Caco-2 (cell line): ENCODE measurements at regions not wholly inside any gene's neighbourhood (a gene's known extent, or its start where the extent isn't known, plus 50 kb on each side); places are given as distances from the start of the nearest gene placed in this dataset.
"Not testable (repeated sequence)": the region's sequence is repeated elsewhere in the genome, so short reads cannot be mapped to it uniquely, and the experiment has no call there.

Experiments used
- BruUV-seq: library from RNA; stranded (reverse); fragments of 400-500 nt; replicated peaks from 2 replicates; lab custom pipeline; 2021; lab: Mats Ljungman, UMichigan
- CTCF ChIA-PET: fragments of 300-600 bp; sonication (Branson Sonifier 250); formaldehyde crosslinking; loops from one replicate; lab custom pipeline; 2022; ENCODE audit warnings: antibody characterized with exemption; lab: Charles Lee
- POLR2A ChIA-PET: fragments of 300-600 bp; sonication (Branson Sonifier 250); formaldehyde crosslinking; loops from one replicate; lab custom pipeline; 2022; ENCODE audit warnings: antibody characterized with exemption; lab: Charles Lee
- DNase-seq, 2 experiments: peaks; one replicate each; pipeline versions ENCODE4 v3.0.0 to v3.0.0-alpha.2; 2020 to 2022
- H3K27me3 ChIP-seq: replicated peaks from 2 replicates; pipeline ENCODE4 v1.6.0; 2011; ENCODE audit warnings: low read length; ENCODE audit not compliant: control insufficient read depth, insufficient read depth
- H3K36me3 ChIP-seq: 2 replicates; pipeline ENCODE4 v1.5.1; 2011; ENCODE audit warnings: low read length; ENCODE audit not compliant: control insufficient read depth, insufficient read depth
- H3K4me1 ChIP-seq: fragments of 250-450 bp; sonication (Bioruptor Pico); 2 replicates; pipeline ENCODE4 v1.5.1; 2020; ENCODE audit warnings: mild to moderate bottlenecking
- H3K4me3 ChIP-seq: 2 replicates; pipeline ENCODE4 v1.5.1; 2011; ENCODE audit warnings: low read depth, mild to moderate bottlenecking, control low read depth, low read length
- H3K9me3 ChIP-seq: fragments of 250-450 bp; sonication (Bioruptor Pico); 2 replicates; pipeline ENCODE4 v1.5.1; 2020; ENCODE audit warnings: mild to moderate bottlenecking, moderate library complexity
- H3K27ac Mint-ChIP-seq: one replicate; pipeline ENCODE4 v1.8.0; 2022; ENCODE audit warnings: mixed read lengths; ENCODE audit not compliant: unreplicated experiment
- H3K27me3 Mint-ChIP-seq: one replicate; pipeline ENCODE4 v1.8.0; 2022; ENCODE audit warnings: mixed read lengths; ENCODE audit not compliant: insufficient read depth, unreplicated experiment
- H3K36me3 Mint-ChIP-seq: one replicate; pipeline ENCODE4 v1.8.0; 2022; ENCODE audit warnings: mild to moderate bottlenecking, mixed read lengths; ENCODE audit not compliant: insufficient read depth, unreplicated experiment
- H3K4me1 Mint-ChIP-seq: one replicate; pipeline ENCODE4 v1.8.0; 2022; ENCODE audit warnings: low read depth, mixed read lengths; ENCODE audit not compliant: unreplicated experiment
- H3K4me3 Mint-ChIP-seq: one replicate; pipeline ENCODE4 v1.8.0; 2022; ENCODE audit warnings: mild to moderate bottlenecking, moderate library complexity, mixed read lengths; ENCODE audit not compliant: unreplicated experiment
- H3K9me3 Mint-ChIP-seq: one replicate; pipeline ENCODE4 v1.8.0; 2022; ENCODE audit warnings: mixed read lengths; ENCODE audit not compliant: unreplicated experiment
- CTCF ChIP-seq, 2 experiments: fragments of 200-600 bp in 1 of 2; IDR thresholded peaks; 1 replicate in 1 of 2; 2 replicates in 1 of 2; pipeline versions ENCODE4 v1.5.1 to v1.8.0; 2011 to 2022; ENCODE audit warnings: antibody characterized with exemption in 1 of 2, control low read depth in 1 of 2, inconsistent platforms in 1 of 2, low read depth in 1 of 2, low read length in 1 of 2, mild to moderate bottlenecking in 1 of 2, moderate library complexity in 1 of 2; ENCODE audit not compliant: insufficient read depth in 1 of 2, severe bottlenecking in 1 of 2, unreplicated experiment in 1 of 2
- intact Hi-C: fragments of 100-400 bp; cut with micrococcal nuclease; formaldehyde crosslinking; loops from one replicate; pipeline ENCODE4 v1.10.0; 2022; ENCODE audit not compliant: unreplicated experiment

GRCh38 chr1:177686933-177687332 is 282.9 kb downstream of the SEC16B start:
- no TSS peak for BruUV-seq
- Histone ChIP-seq H3K36me3 (no peaks in the 10 kb centered on the region), H3K27me3 (no peaks in the 10 kb centered on the region), H3K9me3 (no peaks in the 10 kb centered on the region), H3K4me3 (no peak overlapping the region), H3K4me1 (no peaks in the 10 kb centered on the region)
- Mint-ChIP-seq H3K27me3 (peaks cover 8% of the 10 kb centered on the region), H3K4me3 (no peak overlapping the region), H3K36me3 (no peaks in the 10 kb centered on the region), H3K4me1 (no peaks in the 10 kb centered on the region), H3K27ac (no peak overlapping the region), H3K9me3 (peaks cover 5% of the 10 kb centered on the region)
- ChIA-PET CTCF (no interaction called here), POLR2A (no interaction called here)
- TF ChIP-seq CTCF (IDR thresholded peaks at IDR 0.05; ENCODE audit: insufficient read depth in 1 of 2, low read depth in 1 of 2, low read length in 1 of 2, severe bottlenecking in 1 of 2, unreplicated experiment in 1 of 2) = no peak
- intact Hi-C loops = no loop called here
- no peak for DNase-seq

DNA sequence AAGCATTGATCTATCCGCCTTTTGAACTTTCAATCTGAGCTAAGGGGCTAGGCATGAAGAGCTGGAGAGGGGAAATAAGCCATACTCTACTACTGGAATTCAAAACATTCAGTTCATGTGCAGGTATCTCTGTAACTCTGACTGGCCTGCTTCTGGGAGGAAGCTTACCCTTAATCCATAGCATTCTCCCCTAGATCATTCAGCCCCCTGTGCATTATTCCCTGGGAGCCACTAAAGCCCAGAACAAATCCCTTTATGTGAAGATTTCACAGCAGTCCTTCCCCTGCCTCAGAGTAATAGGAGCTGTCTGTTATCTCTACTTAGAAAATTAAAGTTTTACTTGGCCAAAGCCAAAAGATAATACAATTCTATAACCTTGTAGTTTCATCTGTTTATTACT is 300.7 kb downstream of the SEC16B start:
- no peaks in the 10 kb centered on the region for H3K36me3 ChIP-seq
- no peak for TF ChIP-seq CTCF (IDR thresholded peaks at IDR 0.05; ENCODE audit: insufficient read depth in 1 of 2, low read depth in 1 of 2, low read length in 1 of 2, severe bottlenecking in 1 of 2, unreplicated experiment in 1 of 2)
- no peak overlapping the region for H3K27ac Mint-ChIP-seq
- H3K36me3 Mint-ChIP-seq = no peaks in the 10 kb centered on the region
- H3K27me3 ChIP-seq = no peaks in the 10 kb centered on the region
- no peaks in the 10 kb centered on the region for H3K4me1 Mint-ChIP-seq
- CTCF ChIA-PET = no interaction called here
- no peak for DNase-seq
- BruUV-seq = no TSS peak
- POLR2A ChIA-PET = no interaction called here
- intact Hi-C loops = no loop called here
- no peak overlapping the region for H3K4me3 Mint-ChIP-seq
- no peaks in the 10 kb centered on the region for H3K9me3 ChIP-seq
- H3K4me3 ChIP-seq = no peak overlapping the region
- no peaks in the 10 kb centered on the region for H3K9me3 Mint-ChIP-seq
- H3K27me3 Mint-ChIP-seq = peaks cover 5% of the 10 kb centered on the region
- H3K4me1 ChIP-seq = no peaks in the 10 kb centered on the region

GRCh38 chr1:177665935-177666334 is 303.9 kb downstream of the SEC16B start:
- Histone ChIP-seq H3K4me1 (no peaks in the 10 kb centered on the region), H3K4me3 (no peak overlapping the region), H3K36me3 (no peaks in the 10 kb centered on the region), H3K27me3 (no peaks in the 10 kb centered on the region), H3K9me3 (no peaks in the 10 kb centered on the region)
- H3K4me3 Mint-ChIP-seq = no peak overlapping the region
- no TSS peak for BruUV-seq
- no peak for TF ChIP-seq CTCF (IDR thresholded peaks at IDR 0.05; ENCODE audit: insufficient read depth in 1 of 2, low read depth in 1 of 2, low read length in 1 of 2, severe bottlenecking in 1 of 2, unreplicated experiment in 1 of 2)
- peaks cover 6% of the 10 kb centered on the region for H3K9me3 Mint-ChIP-seq
- no peak for DNase-seq
- ChIA-PET CTCF (no interaction called here), POLR2A (no interaction called here)
- no peaks in the 10 kb centered on the region for H3K36me3 Mint-ChIP-seq
- no peak overlapping the region for H3K27ac Mint-ChIP-seq
- H3K4me1 Mint-ChIP-seq = no peaks in the 10 kb centered on the region
- H3K27me3 Mint-ChIP-seq = peaks cover 8% of the 10 kb centered on the region
- intact Hi-C loops = no loop called here

GRCh38 chr1:177664742-177665141 is 305.1 kb downstream of the SEC16B start:
- CTCF ChIA-PET, H3K9me3 Mint-ChIP-seq, H3K4me1 ChIP-seq, H3K27ac Mint-ChIP-seq, POLR2A ChIA-PET, intact Hi-C loops, H3K27me3 ChIP-seq, H3K4me3 ChIP-seq, H3K36me3 ChIP-seq, DNase-seq, BruUV-seq, H3K4me1 Mint-ChIP-seq, H3K36me3 Mint-ChIP-seq, H3K4me3 Mint-ChIP-seq, H3K9me3 ChIP-seq: not testable (repeated sequence)
- peaks cover 10% of the 10 kb centered on the region for H3K27me3 Mint-ChIP-seq
